BE2C (cell line): ENCODE measurements at regions not wholly inside any gene's neighbourhood (a gene's known extent, or its start where the extent isn't known, plus 50 kb on each side); places are given as distances from the start of the nearest gene placed in this dataset.

Source experiments
- DNase-seq: peaks from one replicate; pipeline ENCODE4 v3.0.0-alpha.2; 2020
- H3K27me3 ChIP-seq: fragments of 250-450 bp; sonication (Bioruptor Pico); 2 replicates; pipeline ENCODE4 v1.5.1; 2020; ENCODE audit warnings: mild to moderate bottlenecking
- H3K36me3 ChIP-seq: fragments of 250-450 bp; sonication (Bioruptor Pico); 2 replicates; pipeline ENCODE4 v1.5.1; 2020; ENCODE audit warnings: mild to moderate bottlenecking
- H3K4me1 ChIP-seq: fragments of 250-450 bp; sonication (Bioruptor Pico); 2 replicates; pipeline ENCODE4 v1.5.1; 2020
- H3K4me3 ChIP-seq: 2 replicates; pipeline ENCODE4 v1.5.1; 2011; ENCODE audit warnings: low read depth, low read length
- H3K9me3 ChIP-seq: fragments of 250-450 bp; sonication (Bioruptor Pico); 2 replicates; pipeline ENCODE4 v1.5.1; 2020
- CTCF ChIP-seq: IDR thresholded peaks from 2 replicates; pipeline ENCODE4 v1.5.1; 2012; ENCODE audit warnings: mild to moderate bottlenecking, low read depth, low read length

GRCh38 chr7:33841705-33842129 lies 63.6 kb upstream of the BMPER start:
- no peaks in the 10 kb centered on the region for H3K4me1 ChIP-seq
- DNase-seq: no peak
- no peak overlapping the region for H3K4me3 ChIP-seq
- no peak for TF ChIP-seq CTCF
- no peaks in the 10 kb centered on the region for H3K9me3 ChIP-seq
- no peaks in the 10 kb centered on the region for H3K27me3 ChIP-seq
- H3K36me3 ChIP-seq: no peaks in the 10 kb centered on the region

GRCh38 chr7:33842150-33842549 lies 63.2 kb upstream of the BMPER start:
- no peaks in the 10 kb centered on the region for H3K4me1 ChIP-seq
- no peaks in the 10 kb centered on the region for H3K36me3 ChIP-seq
- no peaks in the 10 kb centered on the region for H3K27me3 ChIP-seq
- H3K9me3 ChIP-seq: no peaks in the 10 kb centered on the region
- no peak for DNase-seq
- TF ChIP-seq CTCF: no peak
- no peak overlapping the region for H3K4me3 ChIP-seq

GRCh38 chr7:33845991-33846509 lies 59.3 kb upstream of the BMPER start:
- Histone ChIP-seq H3K36me3 (no peaks in the 10 kb centered on the region), H3K27me3 (no peaks in the 10 kb centered on the region), H3K9me3 (no peaks in the 10 kb centered on the region), H3K4me3 (no peak overlapping the region), H3K4me1 (no peaks in the 10 kb centered on the region)
- no peak for DNase-seq
- TF ChIP-seq CTCF: no peak

GRCh38 chr7:33849004-33849403 lies 56.3 kb upstream of the BMPER start:
- no peaks in the 10 kb centered on the region for H3K36me3 ChIP-seq
- no peaks in the 10 kb centered on the region for H3K9me3 ChIP-seq
- no peak overlapping the region for H3K4me3 ChIP-seq
- DNase-seq: no peak
- no peaks in the 10 kb centered on the region for H3K4me1 ChIP-seq
- H3K27me3 ChIP-seq: no peaks in the 10 kb centered on the region
- no peak for TF ChIP-seq CTCF

GRCh38 chr7:33849971-33850559 lies 55.3 kb upstream of the BMPER start:
- no peaks in the 10 kb centered on the region for H3K4me1 ChIP-seq
- no peaks in the 10 kb centered on the region for H3K36me3 ChIP-seq
- no peak for TF ChIP-seq CTCF
- DNase-seq: no peak
- no peaks in the 10 kb centered on the region for H3K9me3 ChIP-seq
- no peak overlapping the region for H3K4me3 ChIP-seq
- H3K27me3 ChIP-seq: no peaks in the 10 kb centered on the region

- no peaks in the 10 kb centered on the region for H3K4me1 ChIP-seq
Measured at GRCh38 chr7:33850768-33851167, 54.6 kb upstream of the BMPER start.

More at GRCh38 chr7:33850768-33851167, 54.6 kb upstream of the BMPER start:
- H3K9me3 ChIP-seq: no peaks in the 10 kb centered on the region
- TF ChIP-seq CTCF: no peak
- H3K36me3 ChIP-seq: no peaks in the 10 kb centered on the region
- DNase-seq: no peak
- no peaks in the 10 kb centered on the region for H3K27me3 ChIP-seq
- H3K4me3 ChIP-seq: no peak overlapping the region
